ENCODE measurements at regions not wholly inside any gene's neighbourhood (a gene's known extent, or its start where the extent isn't known, plus 50 kb on each side); places are given as distances from the start of the nearest gene placed in this dataset.

- TF ChIP-seq, protein P1, sequence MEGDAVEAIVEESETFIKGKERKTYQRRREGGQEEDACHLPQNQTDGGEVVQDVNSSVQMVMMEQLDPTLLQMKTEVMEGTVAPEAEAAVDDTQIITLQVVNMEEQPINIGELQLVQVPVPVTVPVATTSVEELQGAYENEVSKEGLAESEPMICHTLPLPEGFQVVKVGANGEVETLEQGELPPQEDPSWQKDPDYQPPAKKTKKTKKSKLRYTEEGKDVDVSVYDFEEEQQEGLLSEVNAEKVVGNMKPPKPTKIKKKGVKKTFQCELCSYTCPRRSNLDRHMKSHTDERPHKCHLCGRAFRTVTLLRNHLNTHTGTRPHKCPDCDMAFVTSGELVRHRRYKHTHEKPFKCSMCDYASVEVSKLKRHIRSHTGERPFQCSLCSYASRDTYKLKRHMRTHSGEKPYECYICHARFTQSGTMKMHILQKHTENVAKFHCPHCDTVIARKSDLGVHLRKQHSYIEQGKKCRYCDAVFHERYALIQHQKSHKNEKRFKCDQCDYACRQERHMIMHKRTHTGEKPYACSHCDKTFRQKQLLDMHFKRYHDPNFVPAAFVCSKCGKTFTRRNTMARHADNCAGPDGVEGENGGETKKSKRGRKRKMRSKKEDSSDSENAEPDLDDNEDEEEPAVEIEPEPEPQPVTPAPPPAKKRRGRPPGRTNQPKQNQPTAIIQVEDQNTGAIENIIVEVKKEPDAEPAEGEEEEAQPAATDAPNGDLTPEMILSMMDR (IDR thresholded peaks at IDR 0.05; ENCODE audit: borderline replicate concordance, insufficient read depth, low read depth, low read length), result no peak
- H3K4me3 ChIP-seq (ENCODE audit: low read depth, low read length), result no peak overlapping the region
Observed at GRCh38 chr3:74763830-74764229, 149.4 kb upstream of the CNTN3 start.

- no peak overlapping the region for H3K4me3 ChIP-seq (ENCODE audit: low read depth, low read length)
- TF ChIP-seq, protein P1 (IDR thresholded peaks at IDR 0.05; ENCODE audit: borderline replicate concordance, insufficient read depth, low read depth, low read length), result no peak
Observed at GRCh38 chr3:74756674-74757073, 142.2 kb upstream of the CNTN3 start.

DNA sequence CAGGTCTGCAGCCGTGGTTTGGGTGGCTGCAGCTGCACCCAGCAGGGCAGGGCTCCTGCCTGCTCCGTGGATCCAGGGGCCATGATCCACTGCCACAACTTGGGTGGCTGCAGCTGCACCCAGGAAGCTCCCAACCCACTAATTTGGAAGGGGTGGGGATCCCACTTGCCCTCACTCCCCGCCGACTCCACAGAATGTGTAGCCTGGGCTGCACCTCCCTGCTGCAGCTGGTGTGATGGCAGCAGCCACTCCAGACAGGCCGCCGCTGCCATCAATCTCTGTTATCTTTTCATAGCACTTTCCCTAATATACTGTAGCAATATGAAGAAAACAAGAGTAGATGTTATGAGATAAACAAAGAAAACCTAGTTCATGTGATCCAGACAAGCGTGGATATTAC lies 137.8 kb upstream of the CNTN3 start:
- H3K4me3 ChIP-seq (ENCODE audit: low read depth, low read length), result no peak overlapping the region
- TF ChIP-seq, protein P1 (IDR thresholded peaks at IDR 0.05; ENCODE audit: borderline replicate concordance, insufficient read depth, low read depth, low read length), result no peak

- TF ChIP-seq, protein P1 (IDR thresholded peaks at IDR 0.05; ENCODE audit: borderline replicate concordance, insufficient read depth, low read depth, low read length), result no peak
Observed at GRCh38 chr3:74751775-74752174, 137.3 kb upstream of the CNTN3 start.

DNA sequence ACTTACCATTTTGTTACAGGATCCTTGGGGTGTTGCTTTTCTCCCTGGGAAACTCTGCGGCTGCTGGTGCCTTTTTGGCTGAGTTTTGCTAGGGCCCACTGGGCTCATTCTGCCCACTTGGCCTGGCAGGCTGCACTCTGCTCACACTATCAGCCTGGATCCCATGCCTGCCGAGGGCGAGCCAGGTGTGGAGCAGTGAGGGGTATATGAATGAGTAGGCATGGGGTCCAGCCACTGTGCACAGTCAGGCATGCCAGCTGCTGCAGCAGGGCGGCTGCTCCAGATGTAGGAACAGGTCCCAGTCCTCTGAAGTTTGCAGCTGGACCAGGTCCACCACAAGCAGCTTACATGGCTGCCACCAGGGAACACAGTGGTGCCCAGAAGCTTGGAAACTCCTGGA lies 136.4 kb upstream of the CNTN3 start:
- TF ChIP-seq, protein P1 (IDR thresholded peaks at IDR 0.05; ENCODE audit: borderline replicate concordance, insufficient read depth, low read depth, low read length), result no peak
- H3K4me3 ChIP-seq (ENCODE audit: low read depth, low read length), result no peak overlapping the region

More at GRCh38 chr3:74751775-74752174, 137.3 kb upstream of the CNTN3 start:
- no peak overlapping the region for H3K4me3 ChIP-seq (ENCODE audit: low read depth, low read length)

DNA sequence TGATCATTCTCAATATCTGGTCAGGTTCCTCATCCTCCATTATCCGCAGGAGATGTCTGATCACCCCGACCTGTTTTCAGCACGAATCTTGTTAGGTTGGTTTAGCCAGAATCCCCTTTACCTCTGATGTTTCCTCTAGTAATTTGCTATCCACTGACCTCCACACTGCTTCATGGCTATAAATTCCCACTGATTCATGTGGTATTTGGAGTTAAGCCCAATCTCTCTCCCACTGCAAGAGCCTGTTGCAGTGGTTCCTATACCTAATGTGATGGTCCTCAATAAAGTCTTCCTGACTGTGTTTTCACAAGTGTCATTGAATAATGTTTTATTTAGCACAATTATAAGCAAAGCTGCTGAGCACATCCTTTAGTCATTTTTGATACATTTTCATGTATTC lies 124.8 kb upstream of the CNTN3 start:
- TF ChIP-seq, protein P1 (IDR thresholded peaks at IDR 0.05; ENCODE audit: borderline replicate concordance, insufficient read depth, low read depth, low read length), result no peak
- no peak overlapping the region for H3K4me3 ChIP-seq (ENCODE audit: low read depth, low read length)

GRCh38 chr3:74722211-74722610 lies 107.8 kb upstream of the CNTN3 start:
- TF ChIP-seq, protein P1 (IDR thresholded peaks at IDR 0.05; ENCODE audit: borderline replicate concordance, insufficient read depth, low read depth, low read length), result no peak
- H3K4me3 ChIP-seq (ENCODE audit: low read depth, low read length), result no peak overlapping the region
